WTC11 (cell line): ENCODE measurements at regions not wholly inside any gene's neighbourhood (a gene's known extent, or its start where the extent isn't known, plus 50 kb on each side); places are given as distances from the start of the nearest gene placed in this dataset.
A peak's percentile ranks its signal among the peaks of the same experiment; 100 is the strongest.

ENCODE experiments used
- ATAC-seq: fragments of 200-7000 bp; cut with Tn5 transposase; 2 replicates; pipeline ENCODE4 v1.10.0; 2021; ENCODE audit warnings: mild to moderate bottlenecking, moderate library complexity
- CTCF ChIA-PET: fragments of 300-600 bp; sonication (Branson Sonifier 250); formaldehyde crosslinking; loops from one replicate; lab custom pipeline; 2021; ENCODE audit warnings: antibody characterized with exemption; lab: Charles Lee
- POLR2A ChIA-PET: fragments of 350-600 bp; sonication (Branson Sonifier 250); formaldehyde crosslinking; loops from one replicate; lab custom pipeline; 2021; ENCODE audit warnings: antibody characterized with exemption; lab: Charles Lee
- DNase-seq: peaks from one replicate; pipeline ENCODE4 v3.0.0; 2021; ENCODE audit warnings: low spot score
- H3K27ac Mint-ChIP-seq: 2 replicates; pipeline ENCODE4 v1.8.0; 2021; ENCODE audit warnings: mixed read lengths
- H3K27me3 Mint-ChIP-seq: 2 replicates; pipeline ENCODE4 v1.8.0; 2021; ENCODE audit warnings: low read depth, mild to moderate bottlenecking, moderate library complexity, mixed read lengths
- H3K36me3 Mint-ChIP-seq: 2 replicates; pipeline ENCODE4 v1.8.0; 2021; ENCODE audit warnings: mixed read lengths
- H3K4me1 Mint-ChIP-seq: 2 replicates; pipeline ENCODE4 v1.8.0; 2022; ENCODE audit warnings: mixed read lengths
- H3K4me3 Mint-ChIP-seq: 2 replicates; pipeline ENCODE4 v1.8.0; 2021; ENCODE audit warnings: mild to moderate bottlenecking, moderate library complexity, mixed read lengths
- H3K9me3 Mint-ChIP-seq: 2 replicates; pipeline ENCODE4 v1.8.0; 2021; ENCODE audit warnings: mixed read lengths
- CBFB ChIP-seq: sonication (generic); formaldehyde crosslinking; IDR thresholded peaks from 2 replicates; pipeline ENCODE4 v1.8.1; 2022; ENCODE audit warnings: mild to moderate bottlenecking, low read depth, missing genetic modification reagents
- CREM ChIP-seq: sonication (generic); formaldehyde crosslinking; IDR thresholded peaks from 2 replicates; pipeline ENCODE4 v1.8.1; 2022; ENCODE audit warnings: mild to moderate bottlenecking, missing genetic modification reagents, moderate library complexity
- ELF4 ChIP-seq: sonication (generic); formaldehyde crosslinking; IDR thresholded peaks from 2 replicates; pipeline ENCODE4 v1.8.1; 2022; ENCODE audit warnings: low read depth, mild to moderate bottlenecking, moderate library complexity, missing genetic modification reagents
- EMX1 ChIP-seq: fragments of 250-450 bp; sonication (Bioruptor Pico); IDR thresholded peaks from 2 replicates; pipeline ENCODE4 v1.8.0; 2021; ENCODE audit warnings: mild to moderate bottlenecking
- FOXJ3 ChIP-seq: sonication (generic); formaldehyde crosslinking; IDR thresholded peaks from 2 replicates; pipeline ENCODE4 v1.9.0; 2021; ENCODE audit warnings: missing genetic modification reagents, mild to moderate bottlenecking, borderline replicate concordance
- OVOL2 ChIP-seq: fragments of 250-450 bp; sonication (Bioruptor Pico); IDR thresholded peaks from 2 replicates; pipeline ENCODE4 v1.9.0; 2021; ENCODE audit warnings: mild to moderate bottlenecking, borderline replicate concordance
- ZNF121 ChIP-seq: sonication (generic); formaldehyde crosslinking; IDR thresholded peaks from 2 replicates; pipeline ENCODE4 v1.8.0; 2023; ENCODE audit warnings: missing genetic modification reagents
- TF ChIP-seq, protein P1 (sequence below): fragments of 250-450 bp; sonication (Bioruptor Pico); IDR thresholded peaks from 2 replicates; pipeline ENCODE4 v2.1.2; 2022; ENCODE audit warnings: mild to moderate bottlenecking, moderate library complexity
- TF ChIP-seq, protein P2 (sequence below): fragments of 200-600 bp; IDR thresholded peaks from 2 replicates; pipeline ENCODE4 v1.8.0; 2022; ENCODE audit warnings: antibody characterized with exemption
- TF ChIP-seq, protein P3 (sequence below): sonication (generic); formaldehyde crosslinking; IDR thresholded peaks from 2 replicates; pipeline ENCODE4 v1.8.1; 2023; ENCODE audit warnings: mild to moderate bottlenecking, missing genetic modification reagents, moderate library complexity
- TF ChIP-seq, protein P4 (sequence below): fragments of 250-450 bp; sonication (Bioruptor Pico); IDR thresholded peaks from 2 replicates; pipeline ENCODE4 v1.9.0; 2021; ENCODE audit warnings: mild to moderate bottlenecking, borderline replicate concordance

DNA sequence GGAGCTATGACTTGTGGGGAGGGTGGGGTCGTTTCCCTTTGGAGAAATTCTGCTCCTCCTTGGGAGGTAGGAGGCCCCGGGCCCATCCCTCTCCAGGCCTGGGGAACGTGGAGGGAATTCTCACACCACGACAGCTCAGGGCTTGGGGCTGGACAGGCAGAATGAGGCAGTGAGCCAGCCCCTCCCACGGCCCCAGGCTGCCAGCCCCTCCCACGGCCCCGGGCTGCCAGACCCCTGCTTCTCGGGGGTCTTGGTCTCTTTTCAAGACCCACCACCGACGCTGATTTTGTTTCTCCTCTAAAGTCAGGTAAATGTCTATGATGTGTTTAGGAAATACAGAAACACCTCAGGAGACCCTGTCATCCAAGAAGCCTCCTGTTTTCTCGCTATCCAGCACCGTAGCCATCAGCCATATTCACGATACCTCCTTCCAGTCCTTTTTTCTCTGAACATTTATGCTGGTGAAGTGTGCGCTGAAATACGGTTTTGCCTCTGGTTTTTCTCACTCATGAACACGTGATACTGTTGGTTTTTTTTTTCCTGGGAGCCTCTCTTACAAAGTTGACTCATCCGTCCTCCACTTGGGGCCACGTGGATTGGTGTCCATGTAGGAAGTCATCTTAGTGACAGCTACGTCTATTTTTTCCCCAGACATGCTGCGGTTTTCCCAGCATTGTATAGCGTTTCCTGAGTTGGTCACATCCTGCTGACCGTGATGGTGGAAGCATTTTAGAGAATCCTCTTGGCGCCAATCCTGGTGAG is 1219.6 kb downstream of the BRD1 start:
- ATAC-seq, result no peak
- peaks cover 6% of the 10 kb centered on the region; the same call in 1 of the 2 replicates for H3K4me1 Mint-ChIP-seq
- H3K36me3 Mint-ChIP-seq, result peaks cover 15% of the 10 kb centered on the region
- H3K9me3 Mint-ChIP-seq, result peaks cover 16% of the 10 kb centered on the region
- DNase-seq, result no peak
- TF ChIP-seq, protein P1, sequence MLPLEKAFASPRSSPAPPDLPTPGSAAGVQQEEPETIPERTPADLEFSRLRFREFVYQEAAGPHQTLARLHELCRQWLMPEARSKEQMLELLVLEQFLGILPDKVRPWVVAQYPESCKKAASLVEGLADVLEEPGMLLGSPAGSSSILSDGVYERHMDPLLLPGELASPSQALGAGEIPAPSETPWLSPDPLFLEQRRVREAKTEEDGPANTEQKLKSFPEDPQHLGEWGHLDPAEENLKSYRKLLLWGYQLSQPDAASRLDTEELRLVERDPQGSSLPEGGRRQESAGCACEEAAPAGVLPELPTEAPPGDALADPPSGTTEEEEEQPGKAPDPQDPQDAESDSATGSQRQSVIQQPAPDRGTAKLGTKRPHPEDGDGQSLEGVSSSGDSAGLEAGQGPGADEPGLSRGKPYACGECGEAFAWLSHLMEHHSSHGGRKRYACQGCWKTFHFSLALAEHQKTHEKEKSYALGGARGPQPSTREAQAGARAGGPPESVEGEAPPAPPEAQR (CRISPR knock-in tag), result no peak
- TF ChIP-seq, protein P2, sequence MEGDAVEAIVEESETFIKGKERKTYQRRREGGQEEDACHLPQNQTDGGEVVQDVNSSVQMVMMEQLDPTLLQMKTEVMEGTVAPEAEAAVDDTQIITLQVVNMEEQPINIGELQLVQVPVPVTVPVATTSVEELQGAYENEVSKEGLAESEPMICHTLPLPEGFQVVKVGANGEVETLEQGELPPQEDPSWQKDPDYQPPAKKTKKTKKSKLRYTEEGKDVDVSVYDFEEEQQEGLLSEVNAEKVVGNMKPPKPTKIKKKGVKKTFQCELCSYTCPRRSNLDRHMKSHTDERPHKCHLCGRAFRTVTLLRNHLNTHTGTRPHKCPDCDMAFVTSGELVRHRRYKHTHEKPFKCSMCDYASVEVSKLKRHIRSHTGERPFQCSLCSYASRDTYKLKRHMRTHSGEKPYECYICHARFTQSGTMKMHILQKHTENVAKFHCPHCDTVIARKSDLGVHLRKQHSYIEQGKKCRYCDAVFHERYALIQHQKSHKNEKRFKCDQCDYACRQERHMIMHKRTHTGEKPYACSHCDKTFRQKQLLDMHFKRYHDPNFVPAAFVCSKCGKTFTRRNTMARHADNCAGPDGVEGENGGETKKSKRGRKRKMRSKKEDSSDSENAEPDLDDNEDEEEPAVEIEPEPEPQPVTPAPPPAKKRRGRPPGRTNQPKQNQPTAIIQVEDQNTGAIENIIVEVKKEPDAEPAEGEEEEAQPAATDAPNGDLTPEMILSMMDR, result no peak
- TF ChIP-seq ZNF121 (CRISPR knock-in tag), result peak; percentile 17; the same call in 1 of the 2 replicates
- TF ChIP-seq, protein P3, sequence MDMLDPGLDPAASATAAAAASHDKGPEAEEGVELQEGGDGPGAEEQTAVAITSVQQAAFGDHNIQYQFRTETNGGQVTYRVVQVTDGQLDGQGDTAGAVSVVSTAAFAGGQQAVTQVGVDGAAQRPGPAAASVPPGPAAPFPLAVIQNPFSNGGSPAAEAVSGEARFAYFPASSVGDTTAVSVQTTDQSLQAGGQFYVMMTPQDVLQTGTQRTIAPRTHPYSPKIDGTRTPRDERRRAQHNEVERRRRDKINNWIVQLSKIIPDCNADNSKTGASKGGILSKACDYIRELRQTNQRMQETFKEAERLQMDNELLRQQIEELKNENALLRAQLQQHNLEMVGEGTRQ (CRISPR knock-in tag), result no peak
- TF ChIP-seq, protein P4, sequence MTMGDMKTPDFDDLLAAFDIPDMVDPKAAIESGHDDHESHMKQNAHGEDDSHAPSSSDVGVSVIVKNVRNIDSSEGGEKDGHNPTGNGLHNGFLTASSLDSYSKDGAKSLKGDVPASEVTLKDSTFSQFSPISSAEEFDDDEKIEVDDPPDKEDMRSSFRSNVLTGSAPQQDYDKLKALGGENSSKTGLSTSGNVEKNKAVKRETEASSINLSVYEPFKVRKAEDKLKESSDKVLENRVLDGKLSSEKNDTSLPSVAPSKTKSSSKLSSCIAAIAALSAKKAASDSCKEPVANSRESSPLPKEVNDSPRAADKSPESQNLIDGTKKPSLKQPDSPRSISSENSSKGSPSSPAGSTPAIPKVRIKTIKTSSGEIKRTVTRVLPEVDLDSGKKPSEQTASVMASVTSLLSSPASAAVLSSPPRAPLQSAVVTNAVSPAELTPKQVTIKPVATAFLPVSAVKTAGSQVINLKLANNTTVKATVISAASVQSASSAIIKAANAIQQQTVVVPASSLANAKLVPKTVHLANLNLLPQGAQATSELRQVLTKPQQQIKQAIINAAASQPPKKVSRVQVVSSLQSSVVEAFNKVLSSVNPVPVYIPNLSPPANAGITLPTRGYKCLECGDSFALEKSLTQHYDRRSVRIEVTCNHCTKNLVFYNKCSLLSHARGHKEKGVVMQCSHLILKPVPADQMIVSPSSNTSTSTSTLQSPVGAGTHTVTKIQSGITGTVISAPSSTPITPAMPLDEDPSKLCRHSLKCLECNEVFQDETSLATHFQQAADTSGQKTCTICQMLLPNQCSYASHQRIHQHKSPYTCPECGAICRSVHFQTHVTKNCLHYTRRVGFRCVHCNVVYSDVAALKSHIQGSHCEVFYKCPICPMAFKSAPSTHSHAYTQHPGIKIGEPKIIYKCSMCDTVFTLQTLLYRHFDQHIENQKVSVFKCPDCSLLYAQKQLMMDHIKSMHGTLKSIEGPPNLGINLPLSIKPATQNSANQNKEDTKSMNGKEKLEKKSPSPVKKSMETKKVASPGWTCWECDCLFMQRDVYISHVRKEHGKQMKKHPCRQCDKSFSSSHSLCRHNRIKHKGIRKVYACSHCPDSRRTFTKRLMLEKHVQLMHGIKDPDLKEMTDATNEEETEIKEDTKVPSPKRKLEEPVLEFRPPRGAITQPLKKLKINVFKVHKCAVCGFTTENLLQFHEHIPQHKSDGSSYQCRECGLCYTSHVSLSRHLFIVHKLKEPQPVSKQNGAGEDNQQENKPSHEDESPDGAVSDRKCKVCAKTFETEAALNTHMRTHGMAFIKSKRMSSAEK (CRISPR knock-in tag), result no peak
- TF ChIP-seq CBFB (CRISPR knock-in tag), result no peak
- H3K4me3 Mint-ChIP-seq, result no peak overlapping the region
- no peak overlapping the region for H3K27ac Mint-ChIP-seq
- CTCF ChIA-PET, result no interaction called here
- POLR2A ChIA-PET, result no interaction called here
- no peaks in the 10 kb centered on the region; the same call in 1 of the 2 replicates for H3K27me3 Mint-ChIP-seq

DNA sequence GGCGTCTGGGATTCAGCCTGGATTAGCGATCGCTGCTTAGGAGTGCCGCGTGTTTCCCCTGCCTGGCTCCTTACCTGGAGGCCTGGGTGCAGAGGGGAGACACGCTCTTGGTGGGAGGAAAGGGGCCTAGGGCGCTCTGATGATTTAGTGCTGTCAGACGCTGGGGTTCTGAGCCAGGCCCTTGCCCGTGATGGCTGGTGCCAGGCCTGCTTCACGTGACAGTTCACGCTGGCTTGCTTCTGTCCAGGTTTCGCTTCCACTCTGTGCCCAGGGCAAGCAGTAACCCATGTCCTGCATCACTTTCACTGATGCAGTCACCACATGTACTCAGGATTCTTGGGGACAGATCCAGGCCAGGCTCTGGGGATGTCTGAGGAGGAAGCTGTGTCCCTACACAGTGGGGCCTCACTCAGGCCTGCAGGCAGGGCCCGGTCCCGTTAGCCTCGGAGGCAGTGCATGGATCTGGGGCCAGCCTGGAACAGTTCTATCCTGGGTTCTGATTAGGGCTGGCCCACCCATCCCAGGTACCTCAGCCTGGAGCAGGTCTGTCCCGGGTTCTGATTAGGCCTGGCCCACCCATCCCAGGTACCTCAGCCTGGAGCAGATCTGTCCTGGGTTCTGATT is 1220.9 kb downstream of the BRD1 start:
- ATAC-seq (no peak), DNase-seq (no peak)
- ChIA-PET POLR2A (no interaction called here), CTCF (interaction anchor here (1.2 kb wide), 1 partner anchor 176 kb away, joined by 3 read pairs; no protein-coding TSS in a partner anchor)
- H3K27me3 Mint-ChIP-seq, result no peaks in the 10 kb centered on the region; the same call in 1 of the 2 replicates
- H3K36me3 Mint-ChIP-seq, result peaks cover 15% of the 10 kb centered on the region
- TF ChIP-seq ELF4 (CRISPR knock-in tag), result no peak
- TF ChIP-seq OVOL2 (CRISPR knock-in tag), result no peak
- no peak for TF ChIP-seq EMX1 (CRISPR knock-in tag)
- TF ChIP-seq CREM (CRISPR knock-in tag), result no peak
- TF ChIP-seq FOXJ3 (CRISPR knock-in tag), result no peak
- H3K4me1 Mint-ChIP-seq, result peaks cover 6% of the 10 kb centered on the region; the same call in 1 of the 2 replicates
- H3K4me3 Mint-ChIP-seq, result no peak overlapping the region
- H3K9me3 Mint-ChIP-seq, result peaks cover 16% of the 10 kb centered on the region
- H3K27ac Mint-ChIP-seq, result no peak overlapping the region
